Activated T-helper 2 cell treated with anti-CD3 and anti-CD28 coated beads, Interferon-gamma antibody, Interleukin-2, Interleukin-4, amounts not matched to agents 10 μg/mL and 5 μg/mL and 100 μg/mL, durations not matched to agents 14 hours and 24 hours and 36 hours (primary cell): ENCODE measurements at regions not wholly inside any gene's neighbourhood (a gene's known extent, or its start where the extent isn't known, plus 50 kb on each side); places are given as distances from the start of the nearest gene placed in this dataset.
"Not testable (repeated sequence)": the region's sequence is repeated elsewhere in the genome, so short reads cannot be mapped to it uniquely, and the experiment has no call there.

Experiments used
- DNase-seq: peaks from one replicate; pipeline ENCODE4 v3.0.0; 2021; ENCODE audit warnings: low spot score
- H3K27ac Mint-ChIP-seq: one replicate; pipeline ENCODE4 v1.8.0; 2021; ENCODE audit warnings: mixed read lengths
- H3K27me3 Mint-ChIP-seq: one replicate; pipeline ENCODE4 v1.8.0; 2021; ENCODE audit warnings: low read depth, mixed read lengths
- H3K36me3 Mint-ChIP-seq: one replicate; pipeline ENCODE4 v1.8.0; 2021; ENCODE audit warnings: low read depth, mixed read lengths
- H3K4me1 Mint-ChIP-seq: one replicate; pipeline ENCODE4 v1.8.0; 2021; ENCODE audit warnings: low read depth, mixed read lengths
- H3K4me3 Mint-ChIP-seq: one replicate; pipeline ENCODE4 v1.8.0; 2021; ENCODE audit warnings: low read depth, mild to moderate bottlenecking, moderate library complexity, mixed read lengths
- H3K9me3 Mint-ChIP-seq: one replicate; pipeline ENCODE4 v1.8.0; 2021; ENCODE audit warnings: mixed read lengths
- intact Hi-C: fragments of 100-400 bp; cut with micrococcal nuclease; formaldehyde crosslinking; loops from one replicate; pipeline ENCODE4 v1.15.1; 2023

DNA sequence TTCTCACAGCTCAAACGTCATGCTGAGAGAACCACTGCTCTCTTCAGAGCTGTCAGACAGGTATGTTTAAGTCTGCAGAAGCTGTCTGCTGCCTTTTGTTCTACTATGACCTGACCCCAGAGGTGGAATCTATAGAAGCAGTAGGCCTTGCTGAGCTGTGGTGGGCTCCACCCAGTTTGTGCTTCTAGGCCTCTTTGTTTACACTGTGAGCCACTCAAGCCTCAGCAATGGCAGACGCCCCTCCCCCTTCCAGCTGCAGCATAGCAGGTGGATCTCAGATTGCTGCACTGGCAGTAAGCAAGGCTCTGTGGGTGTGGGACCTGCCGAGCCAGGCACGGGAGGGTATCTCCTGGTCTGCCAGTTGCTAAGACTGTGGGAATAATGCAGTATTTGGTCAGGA, 350.5 kb upstream of the EMCN start:
- H3K27me3 Mint-ChIP-seq, DNase-seq, intact Hi-C loops, H3K27ac Mint-ChIP-seq, H3K36me3 Mint-ChIP-seq, H3K4me1 Mint-ChIP-seq, H3K9me3 Mint-ChIP-seq, H3K4me3 Mint-ChIP-seq: not testable (repeated sequence)

DNA sequence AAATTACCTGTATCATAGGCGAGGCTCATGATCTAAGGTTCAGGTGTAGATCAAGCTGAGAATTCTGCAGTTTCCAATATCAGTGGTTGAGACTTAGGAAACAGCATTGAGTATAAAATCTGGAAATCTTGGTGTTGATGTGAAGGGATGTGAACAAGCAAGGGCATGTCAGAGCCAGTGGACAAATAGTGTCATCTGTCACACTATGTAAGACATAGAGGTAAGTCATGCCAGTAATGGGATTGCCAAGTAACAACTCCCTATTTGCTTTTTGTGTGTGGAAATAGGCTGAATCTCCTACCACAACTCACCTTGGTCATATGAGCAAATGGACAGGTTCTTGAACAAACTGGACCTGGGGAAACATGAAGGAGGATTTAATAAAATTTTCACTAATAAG, 334.5 kb upstream of the EMCN start:
- intact Hi-C loops: no loop called here
- Mint-ChIP-seq H3K9me3 (no peaks in the 10 kb centered on the region), H3K36me3 (no peaks in the 10 kb centered on the region), H3K4me1 (peaks cover 4% of the 10 kb centered on the region), H3K4me3 (no peak overlapping the region), H3K27me3 (peaks cover 8% of the 10 kb centered on the region), H3K27ac (no peak overlapping the region)
- no peak for DNase-seq

GRCh38 chr4:100849319-100849718, 331.5 kb upstream of the EMCN start:
- Mint-ChIP-seq H3K9me3 (no peaks in the 10 kb centered on the region), H3K27ac (no peak overlapping the region), H3K4me3 (no peak overlapping the region), H3K27me3 (peaks cover 4% of the 10 kb centered on the region), H3K36me3 (no peaks in the 10 kb centered on the region), H3K4me1 (peaks cover 4% of the 10 kb centered on the region)
- intact Hi-C loops: no loop called here
- DNase-seq: no peak

- H3K9me3 Mint-ChIP-seq: no peaks in the 10 kb centered on the region
- intact Hi-C loops: no loop called here
- DNase-seq: no peak
- peaks cover 4% of the 10 kb centered on the region for H3K27me3 Mint-ChIP-seq
- no peak overlapping the region for H3K27ac Mint-ChIP-seq
- no peak overlapping the region for H3K4me3 Mint-ChIP-seq
- H3K36me3 Mint-ChIP-seq: no peaks in the 10 kb centered on the region
- peaks cover 7% of the 10 kb centered on the region for H3K4me1 Mint-ChIP-seq
These were observed 331.0 kb upstream of the EMCN start for GRCh38 chr4:100848841-100849240.

GRCh38 chr4:100843910-100844309, 326.1 kb upstream of the EMCN start:
- Mint-ChIP-seq H3K27me3 (peaks cover 4% of the 10 kb centered on the region), H3K27ac (no peak overlapping the region), H3K4me1 (peaks cover 7% of the 10 kb centered on the region), H3K4me3 (no peak overlapping the region), H3K36me3 (no peaks in the 10 kb centered on the region), H3K9me3 (no peaks in the 10 kb centered on the region)
- intact Hi-C loops: no loop called here
- DNase-seq: no peak

DNA sequence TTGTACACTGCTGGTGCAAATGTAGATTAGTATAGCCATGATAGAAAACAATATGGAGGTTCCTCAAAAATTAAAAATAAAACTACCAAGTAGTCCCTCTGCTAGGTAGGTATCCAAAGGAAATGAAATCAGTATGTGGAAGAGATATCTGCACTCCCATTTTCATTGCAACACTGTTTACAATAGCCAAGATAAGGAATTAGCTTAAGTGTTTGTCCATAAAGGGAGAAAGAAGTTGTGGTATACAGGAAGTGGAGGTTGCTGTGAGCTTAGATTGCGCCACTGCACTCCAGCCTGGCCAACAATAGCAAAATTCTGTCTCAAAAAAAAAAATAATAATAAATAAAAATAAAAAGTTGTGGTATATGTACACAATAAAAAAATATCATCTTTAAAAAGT, 325.0 kb upstream of the EMCN start:
- no peaks in the 10 kb centered on the region for H3K9me3 Mint-ChIP-seq
- H3K36me3 Mint-ChIP-seq: no peaks in the 10 kb centered on the region
- H3K27ac Mint-ChIP-seq: no peak overlapping the region
- no peak for DNase-seq
- peaks cover 4% of the 10 kb centered on the region for H3K4me1 Mint-ChIP-seq
- no peak overlapping the region for H3K4me3 Mint-ChIP-seq
- peaks cover 6% of the 10 kb centered on the region for H3K27me3 Mint-ChIP-seq
- intact Hi-C loops: no loop called here

DNA sequence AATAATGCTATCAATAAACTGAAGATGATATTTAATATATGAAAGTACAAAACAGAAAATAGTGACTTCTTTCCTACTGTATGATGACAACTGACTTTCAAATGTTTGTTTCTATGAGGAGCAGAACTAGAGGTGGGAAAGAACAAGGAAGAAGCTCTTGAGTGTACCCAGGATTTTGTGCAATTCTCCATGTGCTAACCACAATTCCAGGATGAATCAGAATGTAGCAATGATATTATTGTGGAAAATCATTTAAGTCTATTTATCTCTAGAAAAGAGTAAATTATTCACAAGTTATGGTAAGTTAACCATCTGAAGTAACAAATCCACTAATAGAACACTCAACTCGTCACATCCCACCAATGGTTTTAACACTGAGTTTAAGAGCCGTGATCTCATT, 324.1 kb upstream of the EMCN start:
- H3K27me3 Mint-ChIP-seq: peaks cover 6% of the 10 kb centered on the region
- intact Hi-C loops: no loop called here
- peaks cover 4% of the 10 kb centered on the region for H3K4me1 Mint-ChIP-seq
- H3K36me3 Mint-ChIP-seq: no peaks in the 10 kb centered on the region
- no peak for DNase-seq
- no peaks in the 10 kb centered on the region for H3K9me3 Mint-ChIP-seq
- H3K27ac Mint-ChIP-seq: no peak overlapping the region
- H3K4me3 Mint-ChIP-seq: no peak overlapping the region

- H3K4me3 Mint-ChIP-seq: no peak overlapping the region
- intact Hi-C loops: no loop called here
- peaks cover 4% of the 10 kb centered on the region for H3K4me1 Mint-ChIP-seq
- peaks cover 4% of the 10 kb centered on the region for H3K27me3 Mint-ChIP-seq
- no peak overlapping the region for H3K27ac Mint-ChIP-seq
- H3K36me3 Mint-ChIP-seq: no peaks in the 10 kb centered on the region
- DNase-seq: no peak
- H3K9me3 Mint-ChIP-seq: no peaks in the 10 kb centered on the region
These were observed 321.9 kb upstream of the EMCN start for GRCh38 chr4:100839712-100840111.

GRCh38 chr4:100838286-100838685, 320.5 kb upstream of the EMCN start:
- Mint-ChIP-seq H3K27me3 (peaks cover 4% of the 10 kb centered on the region), H3K4me1 (no peaks in the 10 kb centered on the region), H3K9me3 (no peaks in the 10 kb centered on the region), H3K27ac (no peak overlapping the region), H3K36me3 (no peaks in the 10 kb centered on the region), H3K4me3 (no peak overlapping the region)
- intact Hi-C loops: no loop called here
- no peak for DNase-seq

GRCh38 chr4:100836929-100837328, 319.1 kb upstream of the EMCN start:
- no peaks in the 10 kb centered on the region for H3K9me3 Mint-ChIP-seq
- H3K4me3 Mint-ChIP-seq: no peak overlapping the region
- H3K27ac Mint-ChIP-seq: no peak overlapping the region
- intact Hi-C loops: no loop called here
- H3K36me3 Mint-ChIP-seq: no peaks in the 10 kb centered on the region
- H3K4me1 Mint-ChIP-seq: no peaks in the 10 kb centered on the region
- peaks cover 3% of the 10 kb centered on the region for H3K27me3 Mint-ChIP-seq
- no peak for DNase-seq

GRCh38 chr4:100834616-100835015, 316.8 kb upstream of the EMCN start:
- intact Hi-C loops: no loop called here
- no peak for DNase-seq
- Mint-ChIP-seq H3K27ac (no peak overlapping the region), H3K9me3 (no peaks in the 10 kb centered on the region), H3K27me3 (peaks cover 3% of the 10 kb centered on the region), H3K4me1 (no peaks in the 10 kb centered on the region), H3K36me3 (no peaks in the 10 kb centered on the region), H3K4me3 (no peak overlapping the region)

- intact Hi-C loops: no loop called here
- no peaks in the 10 kb centered on the region for H3K36me3 Mint-ChIP-seq
- H3K4me1 Mint-ChIP-seq: no peaks in the 10 kb centered on the region
- DNase-seq: no peak
- no peaks in the 10 kb centered on the region for H3K9me3 Mint-ChIP-seq
- no peak overlapping the region for H3K4me3 Mint-ChIP-seq
- no peak overlapping the region for H3K27ac Mint-ChIP-seq
- peaks cover 1% of the 10 kb centered on the region for H3K27me3 Mint-ChIP-seq
These were observed 316.1 kb upstream of the EMCN start for GRCh38 chr4:100833906-100834305.

GRCh38 chr4:100828986-100829685, 311.3 kb upstream of the EMCN start:
- Mint-ChIP-seq H3K27me3 (no peaks in the 10 kb centered on the region), H3K4me1 (peaks cover under 1% of the 10 kb centered on the region), H3K4me3 (no peak overlapping the region), H3K9me3 (no peaks in the 10 kb centered on the region), H3K36me3 (no peaks in the 10 kb centered on the region), H3K27ac (no peak overlapping the region)
- intact Hi-C loops: no loop called here
- DNase-seq: no peak

- H3K4me3 Mint-ChIP-seq: no peak overlapping the region
- H3K27me3 Mint-ChIP-seq: no peaks in the 10 kb centered on the region
- no peak overlapping the region for H3K27ac Mint-ChIP-seq
- no peaks in the 10 kb centered on the region for H3K9me3 Mint-ChIP-seq
- DNase-seq: no peak
- peaks cover 7% of the 10 kb centered on the region for H3K4me1 Mint-ChIP-seq
- no peaks in the 10 kb centered on the region for H3K36me3 Mint-ChIP-seq
- intact Hi-C loops: no loop called here
These were observed 310.5 kb upstream of the EMCN start for GRCh38 chr4:100828364-100828763.
